CD14-positive monocyte (primary cell): ENCODE measurements at regions not wholly inside any gene's neighbourhood (a gene's known extent, or its start where the extent isn't known, plus 50 kb on each side); places are given as distances from the start of the nearest gene placed in this dataset.
A peak's percentile ranks its signal among the peaks of the same experiment; 100 is the strongest.

Source experiments
- DNase-seq, 3 donors: peaks; one replicate each; pipeline ENCODE4 v3.0.0-alpha.2; 2011 to 2022
- H2AFZ ChIP-seq: 2 replicates; pipeline ENCODE4 v1.6.0; 2012; ENCODE audit warnings: mild to moderate bottlenecking, low read depth, low read length, inconsistent platforms; ENCODE audit not compliant: insufficient read depth, poor library complexity, severe bottlenecking
- H3K27ac ChIP-seq, 2 donors: 1 replicate in 1 of 2; 2 replicates in 1 of 2; pipeline ENCODE4 v1.5.1; 2012 to 2013; ENCODE audit warnings: low read length in 2 of 2, control low read depth in 1 of 2, inconsistent platforms in 1 of 2, low read depth in 1 of 2, mild to moderate bottlenecking in 1 of 2
- H3K27me3 ChIP-seq, 2 donors: one replicate each; pipeline versions ENCODE4 v1.6.0 to v1.6.1; 2011 to 2013; ENCODE audit warnings: low read length in 2 of 2; ENCODE audit not compliant: control insufficient read depth in 2 of 2, insufficient read depth in 2 of 2
- H3K36me3 ChIP-seq, 2 donors: replicated peaks in 1 of 2; 1 replicate in 1 of 2; 2 replicates in 1 of 2; pipeline versions ENCODE4 v1.5.1 to v1.6.1; 2012 to 2013; ENCODE audit warnings: low read length in 2 of 2, control low read depth in 1 of 2, inconsistent platforms in 1 of 2, mild to moderate bottlenecking in 1 of 2; ENCODE audit not compliant: insufficient read depth in 2 of 2, control insufficient read depth in 1 of 2
- H3K4me1 ChIP-seq, 2 donors: 1 replicate in 1 of 2; 2 replicates in 1 of 2; pipeline versions ENCODE4 v1.5.1 to v1.6.1; 2012 to 2013; ENCODE audit warnings: low read length in 2 of 2, control low read depth in 1 of 2, inconsistent platforms in 1 of 2, mild to moderate bottlenecking in 1 of 2, moderate library complexity in 1 of 2; ENCODE audit not compliant: insufficient read depth in 2 of 2, control insufficient read depth in 1 of 2
- H3K4me2 ChIP-seq: replicated peaks from 2 replicates; pipeline ENCODE3; 2012; ENCODE audit warnings: low read length, moderate library complexity, mild to moderate bottlenecking; ENCODE audit not compliant: poor library complexity, severe bottlenecking; ENCODE audit errors: extremely low read depth
- H3K4me3 ChIP-seq, 3 experiments: fragments of 200-600 bp in 1 of 3; sonication (generic) in 1 of 3; replicated peaks in 1 of 3; 1 replicate in 2 of 3; 2 replicates in 1 of 3; pipeline ENCODE4 v1.5.1; 2011 to 2013; ENCODE audit warnings: low read length in 3 of 3, mild to moderate bottlenecking in 3 of 3, control low read depth in 2 of 3, low read depth in 2 of 3, inconsistent platforms in 1 of 3, moderate library complexity in 1 of 3
- H3K79me2 ChIP-seq: 2 replicates; pipeline ENCODE4 v1.6.0; 2012; ENCODE audit warnings: mild to moderate bottlenecking, control low read depth, inconsistent platforms, low read length, moderate library complexity; ENCODE audit not compliant: insufficient read depth
- H3K9ac ChIP-seq: 2 replicates; pipeline ENCODE4 v1.6.0; 2017; ENCODE audit warnings: low read length, mild to moderate bottlenecking; ENCODE audit not compliant: insufficient read depth, poor library complexity, severe bottlenecking
- H3K9me3 ChIP-seq, 2 donors: replicated peaks in 1 of 2; 1 replicate in 1 of 2; 2 replicates in 1 of 2; pipeline versions ENCODE4 v1.5.1 to v1.6.1; 2012 to 2013; ENCODE audit warnings: low read length in 2 of 2, control low read depth in 1 of 2; ENCODE audit not compliant: control insufficient read depth in 1 of 2, insufficient read depth in 1 of 2
- H4K20me1 ChIP-seq: 2 replicates; pipeline ENCODE4 v1.6.0; 2012; ENCODE audit warnings: mild to moderate bottlenecking, low read length, control low read depth, moderate library complexity; ENCODE audit not compliant: insufficient read depth
- H3K27ac Mint-ChIP-seq, 7 donors: one replicate each; pipeline ENCODE4 v1.8.0; 2020; ENCODE audit warnings: mild to moderate bottlenecking in 7 of 7, mixed read lengths in 7 of 7, moderate library complexity in 6 of 7, inconsistent platforms in 2 of 7
- H3K27me3 Mint-ChIP-seq, 3 donors: one replicate each; pipeline ENCODE4 v1.8.0; 2021 to 2022; ENCODE audit warnings: low read depth in 3 of 3, mild to moderate bottlenecking in 3 of 3, mixed read lengths in 3 of 3, moderate library complexity in 3 of 3, inconsistent platforms in 1 of 3
- H3K36me3 Mint-ChIP-seq, 2 donors: one replicate each; pipeline ENCODE4 v1.8.0; 2020; ENCODE audit warnings: mixed read lengths in 2 of 2, inconsistent platforms in 1 of 2, mild to moderate bottlenecking in 1 of 2
- H3K4me1 Mint-ChIP-seq: one replicate; pipeline ENCODE4 v1.8.0; 2020; ENCODE audit warnings: mild to moderate bottlenecking, mixed read lengths
- H3K4me3 Mint-ChIP-seq, 2 donors: one replicate each; pipeline ENCODE4 v1.8.0; 2020; ENCODE audit warnings: mild to moderate bottlenecking in 2 of 2, mixed read lengths in 2 of 2, moderate library complexity in 1 of 2
- H3K9me3 Mint-ChIP-seq, 7 donors: one replicate each; pipeline ENCODE4 v1.8.0; 2020 to 2022; ENCODE audit warnings: mixed read lengths in 7 of 7, mild to moderate bottlenecking in 6 of 7, moderate library complexity in 6 of 7, inconsistent platforms in 2 of 7
- CTCF ChIP-seq: fragments of 200-600 bp; IDR thresholded peaks from one replicate; pipeline ENCODE4 v1.8.0; 2022; ENCODE audit warnings: antibody characterized with exemption, mild to moderate bottlenecking
- WGBS: methylation state at CpG from one replicate; pipeline ENCODE4 v1.1.5; 2013; ENCODE audit warnings: missing lambda C conversion rate; ENCODE audit not compliant: insufficient coverage; 5-methylcytosine and 5-hydroxymethylcytosine counted together
- intact Hi-C, 2 donors: fragments of 100-400 bp; cut with micrococcal nuclease; formaldehyde crosslinking; loops; one replicate each; pipeline versions ENCODE4 v1.15.0 to v1.15.1; 2023

GRCh38 chr13:21901336-21901735 is 230.5 kb downstream of the FGF9 start:
- Histone ChIP-seq H3K4me3 (no peak overlapping the region), H3K79me2 (no peaks in the 10 kb centered on the region), H3K9me3 (no peaks in the 10 kb centered on the region), H3K36me3 (no peaks in the 10 kb centered on the region), H3K4me2 (no peak overlapping the region), H2AFZ (no peak overlapping the region), H3K4me1 (no peaks in the 10 kb centered on the region), H3K9ac (no peak overlapping the region), H3K27me3 (no peaks in the 10 kb centered on the region), H3K27ac (no peak overlapping the region), H4K20me1 (no peaks in the 10 kb centered on the region)
- no CpG with 5 or more reads among the region's 2 CpGs for WGBS
- Mint-ChIP-seq H3K27me3 (peaks cover 1 to 2% (median 2%) of the 10 kb centered on the region in 3 donors), H3K4me3 (no peak overlapping the region), H3K27ac (no peak overlapping the region), H3K9me3 (peaks cover 0 to 3% (median 0%) of the 10 kb centered on the region in 7 donors), H3K36me3 (no peaks in the 10 kb centered on the region), H3K4me1 (no peaks in the 10 kb centered on the region)
- no peak for TF ChIP-seq CTCF
- intact Hi-C loops: no loop called here
- DNase-seq: no peak

GRCh38 chr13:21901811-21902708 is 231.2 kb downstream of the FGF9 start:
- Histone ChIP-seq H3K27ac (no peak overlapping the region), H3K4me3 (no peak overlapping the region), H2AFZ (no peak overlapping the region), H3K4me1 (no peaks in the 10 kb centered on the region), H3K27me3 (no peaks in the 10 kb centered on the region), H3K9ac (no peak overlapping the region), H3K9me3 (no peaks in the 10 kb centered on the region), H3K4me2 (no peak overlapping the region), H3K79me2 (no peaks in the 10 kb centered on the region), H4K20me1 (no peaks in the 10 kb centered on the region), H3K36me3 (no peaks in the 10 kb centered on the region)
- 81% methylated on average over 7 of the region's 14 CpGs for WGBS
- TF ChIP-seq CTCF: no peak
- Mint-ChIP-seq H3K27ac (peak overlapping the region in 1 of 7 donors; percentile 54), H3K4me1 (no peaks in the 10 kb centered on the region), H3K4me3 (no peak overlapping the region), H3K9me3 (peaks cover 0 to 3% (median 0%) of the 10 kb centered on the region in 7 donors), H3K36me3 (no peaks in the 10 kb centered on the region), H3K27me3 (peaks cover 1 to 2% (median 2%) of the 10 kb centered on the region in 3 donors)
- no peak for DNase-seq
- intact Hi-C loops: no loop called here
